ENCODE measurements at regions not wholly inside any gene's neighbourhood (a gene's known extent, or its start where the extent isn't known, plus 50 kb on each side); places are given as distances from the start of the nearest gene placed in this dataset.

DNA sequence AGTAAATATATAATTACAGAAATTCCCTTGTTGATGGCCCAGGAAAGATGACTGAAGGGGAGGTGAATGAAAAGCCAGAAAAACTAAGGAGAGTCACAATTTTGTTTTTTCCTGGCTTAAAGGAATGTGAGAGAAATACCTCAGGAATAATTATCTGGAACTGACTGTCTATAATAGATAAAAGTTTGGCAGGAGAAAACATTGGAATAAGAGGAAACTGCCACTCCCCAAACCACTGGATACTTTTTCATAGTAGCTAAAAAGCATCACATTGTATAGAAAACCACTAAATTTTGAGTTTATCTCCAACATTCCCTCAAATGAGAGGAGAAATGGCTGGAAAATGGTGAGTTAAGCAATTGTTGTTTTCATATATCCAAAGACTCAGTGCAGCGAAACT lies 326.0 kb downstream of the NPR3 start:
- DNase-seq (no peak), ATAC-seq (no peak)
- H3K27ac ChIP-seq: no peak overlapping the region
- no peak for TF ChIP-seq CTCF (IDR thresholded peaks at IDR 0.05)
- no peaks in the 10 kb centered on the region for H3K4me1 ChIP-seq
- no peak overlapping the region for H3K4me3 ChIP-seq
- intact Hi-C loops (cut with DNase I): no loop called here
- no peaks in the 10 kb centered on the region for H3K36me3 ChIP-seq (ENCODE audit: insufficient read depth in 1 of 2, low read depth in 1 of 2)
- H3K27me3 ChIP-seq (ENCODE audit: insufficient read depth in 3 of 3, low read length in 2 of 3): no peaks in the 10 kb centered on the region
- peaks cover 6% of the 10 kb centered on the region for H3K9me3 ChIP-seq
- WGBS, 3 donors: 88 to 94% (median 90%) methylated on average over 1 of the region's 1 CpG

DNA sequence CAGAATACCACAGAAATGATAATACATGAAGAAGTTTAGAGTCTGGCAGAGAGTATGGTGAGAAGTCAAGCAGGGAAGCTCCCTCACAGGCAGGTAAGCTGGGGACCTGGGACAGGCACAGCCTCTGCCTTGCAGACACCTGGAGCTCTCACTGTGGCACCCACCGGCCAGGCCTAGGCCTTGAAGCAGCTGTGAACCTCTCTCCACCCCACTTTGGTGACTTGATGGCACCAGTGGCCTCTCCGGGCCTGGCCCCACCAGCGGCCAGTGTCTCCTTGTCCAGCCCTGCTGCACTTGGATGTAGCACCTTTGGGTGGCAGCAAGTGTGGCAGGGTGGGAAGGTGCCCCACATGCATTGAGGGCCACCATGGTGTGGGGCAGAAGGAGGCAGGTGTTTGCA lies 330.5 kb downstream of the NPR3 start:
- H3K36me3 ChIP-seq (ENCODE audit: insufficient read depth in 1 of 2, low read depth in 1 of 2): no peaks in the 10 kb centered on the region
- no peaks in the 10 kb centered on the region for H3K27me3 ChIP-seq (ENCODE audit: insufficient read depth in 3 of 3, low read length in 2 of 3)
- ATAC-seq: no peak
- no peak for TF ChIP-seq CTCF (IDR thresholded peaks at IDR 0.05)
- no peak for DNase-seq
- H3K4me1 ChIP-seq: no peaks in the 10 kb centered on the region
- no peak overlapping the region for H3K27ac ChIP-seq
- intact Hi-C loops (cut with DNase I): no loop called here
- WGBS, 3 donors: 82 to 100% (median 84%) methylated on average over 3 of the region's 3 CpGs
- peaks cover 6% of the 10 kb centered on the region for H3K9me3 ChIP-seq
- no peak overlapping the region for H3K4me3 ChIP-seq

DNA sequence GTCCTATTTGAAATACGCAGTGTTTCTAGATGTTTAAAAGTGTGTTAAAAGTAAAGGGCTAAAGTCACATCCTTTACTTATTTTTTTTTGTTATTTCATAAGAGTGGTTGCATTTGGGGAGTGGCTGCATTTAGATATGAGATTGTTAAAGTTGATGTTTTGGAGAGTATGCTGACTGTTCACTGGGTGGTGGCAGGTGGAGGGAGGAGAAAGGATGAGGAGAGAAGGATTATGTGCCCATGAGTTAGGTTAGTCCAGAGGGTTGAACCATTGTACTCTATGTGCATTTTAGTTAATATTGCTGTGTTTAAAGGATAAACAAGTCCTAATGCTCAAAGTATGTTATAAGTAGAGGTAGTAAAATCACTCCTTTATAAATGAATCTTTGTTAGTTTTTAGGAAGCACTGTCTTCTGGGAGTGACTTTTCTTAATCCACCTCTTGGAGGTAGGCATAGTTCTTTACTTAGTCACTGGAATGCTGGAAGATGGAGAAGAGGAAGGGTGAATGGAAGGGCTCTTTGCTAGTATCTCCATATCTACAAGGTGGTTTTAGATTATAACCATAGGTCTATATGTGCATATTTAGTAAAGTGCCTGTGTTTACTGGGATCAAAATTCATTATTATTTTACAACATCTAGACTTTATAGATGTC lies 332.3 kb downstream of the NPR3 start:
- DNase-seq (no peak), ATAC-seq (no peak)
- Histone ChIP-seq H3K27me3 (ENCODE audit: insufficient read depth in 3 of 3, low read length in 2 of 3) (no peaks in the 10 kb centered on the region), H3K9me3 (peaks cover 6% of the 10 kb centered on the region), H3K36me3 (ENCODE audit: insufficient read depth in 1 of 2, low read depth in 1 of 2) (no peaks in the 10 kb centered on the region), H3K4me3 (no peak overlapping the region), H3K4me1 (no peaks in the 10 kb centered on the region), H3K27ac (no peak overlapping the region)
- WGBS, 3 donors: 63 to 86% (median 72%) methylated on average over 1 of the region's 1 CpG
- TF ChIP-seq CTCF (IDR thresholded peaks at IDR 0.05): no peak
- intact Hi-C loops (cut with DNase I): no loop called here

DNA sequence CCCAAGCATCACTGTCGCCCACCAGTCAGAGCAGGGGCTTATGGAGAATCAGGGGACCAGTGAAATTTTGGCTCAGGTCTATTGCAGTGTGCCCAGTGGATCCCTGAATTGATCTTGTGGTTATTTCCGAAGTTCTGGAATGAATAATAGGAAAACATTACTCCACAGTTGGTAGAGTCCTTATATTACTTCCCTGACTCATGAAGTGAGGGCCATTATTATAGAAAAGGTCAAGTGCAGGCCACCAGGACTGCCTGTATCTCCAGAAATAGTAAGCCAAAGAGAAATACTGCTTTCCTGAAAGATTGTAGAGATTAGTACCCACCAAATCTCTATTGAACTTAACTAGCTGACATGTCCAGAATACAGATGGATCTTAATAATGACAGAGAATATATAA lies 335.0 kb downstream of the NPR3 start:
- no peaks in the 10 kb centered on the region for H3K36me3 ChIP-seq (ENCODE audit: insufficient read depth in 1 of 2, low read depth in 1 of 2)
- H3K4me3 ChIP-seq: no peak overlapping the region
- no peaks in the 10 kb centered on the region for H3K4me1 ChIP-seq
- DNase-seq: no peak
- 64 to 70% (median 67%) methylated on average over 2 of the region's 2 CpGs for WGBS, 3 donors
- H3K9me3 ChIP-seq: peaks cover 2% of the 10 kb centered on the region
- no peaks in the 10 kb centered on the region for H3K27me3 ChIP-seq (ENCODE audit: insufficient read depth in 3 of 3, low read length in 2 of 3)
- intact Hi-C loops (cut with DNase I): no loop called here
- no peak overlapping the region for H3K27ac ChIP-seq
- no peak for TF ChIP-seq CTCF (IDR thresholded peaks at IDR 0.05)
- no peak for ATAC-seq

GRCh38 chr5:33048315-33048714 lies 337.2 kb downstream of the NPR3 start:
- Histone ChIP-seq H3K27me3 (ENCODE audit: insufficient read depth in 3 of 3, low read length in 2 of 3) (no peaks in the 10 kb centered on the region), H3K27ac (no peak overlapping the region), H3K36me3 (ENCODE audit: insufficient read depth in 1 of 2, low read depth in 1 of 2) (no peaks in the 10 kb centered on the region), H3K9me3 (no peaks in the 10 kb centered on the region), H3K4me3 (no peak overlapping the region), H3K4me1 (no peaks in the 10 kb centered on the region)
- TF ChIP-seq CTCF (IDR thresholded peaks at IDR 0.05): no peak
- ATAC-seq: no peak
- intact Hi-C loops (cut with DNase I): no loop called here
- 47 to 60% (median 48%) methylated on average over 3 of the region's 3 CpGs for WGBS, 3 donors
- DNase-seq: no peak
